Ovary (tissue), 3 donors: ENCODE measurements at regions not wholly inside any gene's neighbourhood (a gene's known extent, or its start where the extent isn't known, plus 50 kb on each side); places are given as distances from the start of the nearest gene placed in this dataset.

Source experiments
- CTCF ChIP-seq, 3 donors: fragments of 450-650 bp in 2 of 3; fragments of 200-600 bp in 1 of 3; IDR thresholded peaks; one replicate each; pipeline versions ENCODE4 v1.5.1 to v1.8.0; 2016 to 2022; ENCODE audit warnings: antibody characterized with exemption in 3 of 3, mild to moderate bottlenecking in 1 of 3
- POLR2A ChIP-seq: fragments of 450-650 bp; IDR thresholded peaks from one replicate; pipeline ENCODE4 v1.6.1; 2017; ENCODE audit warnings: antibody characterized with exemption, mild to moderate bottlenecking, moderate library complexity
- donor health status: DM: no; HTN: no; CAD: no.

GRCh38 chr14:87635442-87635841 lies 357.5 kb downstream of the GALC start:
- TF ChIP-seq CTCF (IDR thresholded peaks at IDR 0.05) (no peak), POLR2A (no peak)
